T-helper 17 cell (primary cell): ENCODE measurements at regions not wholly inside any gene's neighbourhood (a gene's known extent, or its start where the extent isn't known, plus 50 kb on each side); places are given as distances from the start of the nearest gene placed in this dataset.

ENCODE experiments used
- ATAC-seq: fragments of 150-1000 bp; cut with Tn5 transposase; 2 replicates; pipeline ENCODE4 v1.10.0; 2021; ENCODE audit warnings: mild to moderate bottlenecking, moderate library complexity
- DNase-seq, 3 donors: peaks; one replicate each; pipeline versions ENCODE4 v3.0.0 to v3.0.0-alpha.2; 2020 to 2021
- H3K9me3 ChIP-seq: one replicate; pipeline ENCODE4 v1.7.0; 2013; ENCODE audit warnings: low read length, mild to moderate bottlenecking; ENCODE audit not compliant: control insufficient read depth, poor library complexity, severe bottlenecking
- H3K27ac Mint-ChIP-seq: one replicate; pipeline ENCODE4 v1.8.0; 2022; ENCODE audit warnings: mild to moderate bottlenecking, moderate library complexity, mixed read lengths
- H3K27me3 Mint-ChIP-seq: one replicate; pipeline ENCODE4 v1.8.0; 2022; ENCODE audit warnings: mixed read lengths
- H3K36me3 Mint-ChIP-seq: one replicate; pipeline ENCODE4 v1.8.0; 2022; ENCODE audit warnings: low read depth, mixed read lengths
- H3K4me1 Mint-ChIP-seq: one replicate; pipeline ENCODE4 v1.8.0; 2022; ENCODE audit warnings: mild to moderate bottlenecking, mixed read lengths
- H3K4me3 Mint-ChIP-seq: one replicate; pipeline ENCODE4 v1.8.0; 2022; ENCODE audit warnings: mild to moderate bottlenecking, moderate library complexity, mixed read lengths

DNA sequence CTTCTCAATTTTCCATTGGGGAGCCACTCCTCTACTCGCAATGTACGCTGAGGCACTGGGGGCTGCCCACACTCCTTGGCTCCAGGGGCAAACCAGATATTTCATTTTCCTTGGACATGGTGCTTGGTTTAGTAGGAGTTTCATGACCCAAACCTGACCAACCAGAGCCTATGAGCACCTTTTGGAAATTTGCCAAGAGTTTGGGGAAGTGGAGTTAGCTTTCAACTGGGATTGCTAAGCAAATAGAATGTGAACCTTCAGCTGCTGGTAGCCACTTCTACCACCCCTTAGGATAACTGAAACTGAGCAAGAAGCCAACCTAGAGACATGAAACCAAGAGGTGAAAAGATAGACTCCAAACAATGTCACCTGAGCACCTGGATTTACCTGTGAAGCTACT lies 74.9 kb upstream of the COL13A1 start:
- H3K36me3 Mint-ChIP-seq, result no peaks in the 10 kb centered on the region
- peaks cover 59% of the 10 kb centered on the region for H3K27me3 Mint-ChIP-seq
- peaks cover 2% of the 10 kb centered on the region for H3K4me1 Mint-ChIP-seq
- no peak overlapping the region for H3K27ac Mint-ChIP-seq
- no peak for DNase-seq
- H3K4me3 Mint-ChIP-seq, result no peak overlapping the region
- ATAC-seq, result no peak
- H3K9me3 ChIP-seq, result no peaks in the 10 kb centered on the region

DNA sequence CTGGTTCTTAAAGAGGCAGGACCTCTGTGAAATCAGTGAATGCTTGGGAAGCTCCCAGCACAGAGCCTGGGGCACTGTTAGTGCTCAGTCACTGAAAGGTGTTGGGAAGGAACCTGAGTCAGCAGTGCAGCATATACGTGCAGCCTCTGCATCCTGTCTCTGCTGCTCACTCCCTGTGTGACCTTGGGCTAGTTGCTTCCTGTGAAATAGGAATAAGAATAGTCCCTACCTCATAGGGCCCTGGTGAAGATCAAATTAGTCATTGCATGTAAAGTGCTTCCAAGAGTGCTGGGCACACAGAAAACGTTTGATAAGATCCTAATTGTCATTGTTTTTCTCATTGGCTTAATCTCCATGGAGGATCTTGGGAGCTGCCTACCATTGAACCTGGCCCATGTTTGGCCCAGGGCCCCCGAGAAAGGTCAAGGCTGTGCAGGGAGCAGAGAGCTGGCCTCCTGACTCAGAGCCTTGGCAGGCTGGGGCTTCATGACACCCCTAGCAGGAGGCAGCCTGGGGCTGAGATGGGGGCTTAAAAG lies 73.3 kb upstream of the COL13A1 start:
- H3K4me1 Mint-ChIP-seq, result peaks cover 4% of the 10 kb centered on the region
- DNase-seq (no peak), ATAC-seq (no peak)
- H3K4me3 Mint-ChIP-seq, result no peak overlapping the region
- H3K27me3 Mint-ChIP-seq, result peaks cover 53% of the 10 kb centered on the region
- no peak overlapping the region for H3K27ac Mint-ChIP-seq
- H3K9me3 ChIP-seq, result no peaks in the 10 kb centered on the region
- H3K36me3 Mint-ChIP-seq, result no peaks in the 10 kb centered on the region

DNA sequence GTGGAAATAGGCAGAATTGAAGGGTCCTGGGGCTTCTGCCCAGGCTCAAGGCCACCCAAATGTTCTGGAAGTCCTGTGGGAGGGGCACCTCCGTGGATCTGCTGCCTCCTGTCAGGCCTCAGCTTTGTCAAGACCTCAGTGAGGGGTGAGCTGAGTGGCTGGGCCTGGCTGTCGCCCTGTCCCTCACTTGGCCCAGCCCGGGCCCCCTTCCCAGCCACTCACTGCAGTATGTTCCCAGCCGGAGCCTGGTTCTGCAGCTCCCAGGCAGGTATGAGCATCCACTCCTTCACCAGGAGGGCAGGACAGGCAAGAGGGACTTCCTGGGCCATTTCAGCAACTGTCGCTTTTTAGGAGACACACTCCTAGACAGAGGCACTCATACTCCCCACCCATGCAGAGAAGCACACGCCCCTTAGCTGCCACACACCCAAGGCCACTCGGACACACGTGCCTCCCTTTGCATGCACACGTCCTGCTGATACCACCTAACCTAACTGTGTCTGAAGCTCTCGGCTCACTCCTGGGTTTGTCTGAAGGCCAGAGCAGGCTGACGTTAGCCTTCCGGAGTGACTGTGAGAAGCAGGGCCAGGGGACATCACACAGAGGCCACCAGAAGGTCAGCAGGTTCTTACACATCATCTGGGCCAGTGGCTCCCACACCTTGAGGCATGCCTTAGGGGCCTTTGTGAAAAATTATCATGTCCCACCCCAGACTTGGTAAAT lies 72.2 kb upstream of the COL13A1 start:
- H3K27ac Mint-ChIP-seq, result no peak overlapping the region
- H3K4me3 Mint-ChIP-seq, result no peak overlapping the region
- no peaks in the 10 kb centered on the region for H3K36me3 Mint-ChIP-seq

DNA sequence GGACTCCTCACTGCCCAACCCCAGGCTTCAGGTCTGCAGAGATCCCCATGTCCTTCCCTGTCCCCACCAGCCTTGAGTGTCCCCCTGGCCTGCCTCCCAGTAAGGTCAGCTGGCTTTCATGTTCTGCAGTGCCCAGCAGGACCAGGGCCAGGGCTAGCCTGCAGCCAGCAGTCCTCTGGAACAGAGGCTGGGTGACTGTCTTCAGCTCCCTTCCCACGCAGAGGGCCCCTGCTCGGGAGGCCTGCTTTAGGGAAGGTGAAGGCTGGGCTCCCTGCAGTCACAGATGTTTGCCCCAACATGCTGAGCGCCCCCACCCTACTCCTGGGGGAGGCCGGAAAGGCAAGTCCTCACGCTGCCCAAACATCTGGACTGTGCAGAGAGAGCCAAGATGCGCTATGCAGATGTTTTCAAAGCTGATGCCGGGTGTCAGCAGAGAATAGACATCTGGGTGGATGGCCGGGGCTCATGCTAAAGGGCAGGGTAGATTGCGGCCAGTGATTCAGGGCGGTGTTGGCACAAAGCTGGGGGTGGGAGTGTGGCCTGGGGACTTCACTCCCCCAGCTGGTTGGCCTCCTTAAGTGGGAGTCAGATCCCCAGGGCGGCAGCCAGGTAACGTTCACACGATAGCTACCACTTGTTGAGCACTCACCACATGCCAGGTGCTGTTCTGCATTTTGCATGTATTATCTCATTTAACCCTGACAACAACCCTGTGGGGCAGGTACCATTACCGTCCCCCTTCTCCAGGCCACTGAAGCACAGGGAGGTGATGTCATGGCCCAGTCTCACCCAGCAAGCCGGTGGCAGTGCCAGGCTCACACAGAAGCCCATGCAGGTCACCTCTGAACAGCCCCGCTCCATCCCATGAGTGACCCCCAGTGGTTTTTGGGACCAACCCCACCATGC lies 71.2 kb upstream of the COL13A1 start:
- ATAC-seq (no peak), DNase-seq (no peak)
- no peak overlapping the region for H3K4me3 Mint-ChIP-seq
- peaks cover 40% of the 10 kb centered on the region for H3K27me3 Mint-ChIP-seq
- H3K27ac Mint-ChIP-seq, result no peak overlapping the region
- no peaks in the 10 kb centered on the region for H3K9me3 ChIP-seq
- no peaks in the 10 kb centered on the region for H3K36me3 Mint-ChIP-seq
- peaks cover 9% of the 10 kb centered on the region for H3K4me1 Mint-ChIP-seq

More for the DNA sequence above, 72.2 kb upstream of the COL13A1 start:
- ATAC-seq (no peak), DNase-seq (no peak)
- H3K27me3 Mint-ChIP-seq, result peaks cover 47% of the 10 kb centered on the region
- no peaks in the 10 kb centered on the region for H3K9me3 ChIP-seq
- peaks cover 6% of the 10 kb centered on the region for H3K4me1 Mint-ChIP-seq

DNA sequence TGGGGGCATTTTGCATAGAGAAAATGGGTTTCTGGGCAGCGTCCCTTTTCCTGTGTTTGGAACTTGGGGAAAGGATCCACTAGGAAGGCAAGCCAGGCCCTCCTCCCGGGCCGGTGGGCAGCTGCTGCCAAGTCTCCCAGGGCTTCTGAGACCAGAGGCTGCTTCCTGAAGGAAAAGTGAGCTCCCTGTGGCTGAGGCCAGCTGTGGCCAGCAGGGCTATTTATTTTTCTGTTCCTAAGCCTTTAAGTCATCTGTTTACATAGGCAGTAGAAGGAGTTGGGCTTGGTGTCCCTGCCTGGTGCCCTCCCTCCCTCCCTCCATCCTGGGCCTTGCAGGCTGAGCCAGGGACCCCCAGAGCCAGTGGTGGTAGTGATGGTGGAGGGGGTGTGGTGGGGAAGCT lies 70.5 kb upstream of the COL13A1 start:
- no peak overlapping the region for H3K4me3 Mint-ChIP-seq
- ATAC-seq (no peak), DNase-seq (no peak)
- H3K27me3 Mint-ChIP-seq, result peaks cover 35% of the 10 kb centered on the region
- H3K9me3 ChIP-seq, result no peaks in the 10 kb centered on the region
- H3K36me3 Mint-ChIP-seq, result no peaks in the 10 kb centered on the region
- H3K27ac Mint-ChIP-seq, result no peak overlapping the region
- H3K4me1 Mint-ChIP-seq, result peaks cover 9% of the 10 kb centered on the region

DNA sequence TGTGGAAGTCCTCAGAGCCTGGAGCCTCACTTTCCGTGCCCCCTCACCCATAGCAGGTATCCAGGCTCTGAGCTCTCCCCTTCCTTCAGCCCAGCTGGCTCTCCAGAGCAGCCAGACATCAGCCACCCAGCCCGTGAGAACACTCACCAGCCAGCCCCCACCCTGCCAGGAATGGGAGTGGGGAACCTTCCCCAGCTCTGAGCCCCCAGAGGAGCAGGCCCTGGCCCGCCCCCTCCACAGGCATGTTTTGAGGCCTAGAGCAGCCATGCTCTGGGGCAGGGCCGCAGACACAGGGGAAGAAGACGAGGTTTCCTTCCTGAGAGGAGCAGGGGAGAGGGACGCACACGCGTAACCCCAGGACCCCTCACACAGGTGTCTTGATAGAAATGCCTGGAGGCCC lies 70.0 kb upstream of the COL13A1 start:
- Mint-ChIP-seq H3K27ac (no peak overlapping the region), H3K27me3 (peaks cover 30% of the 10 kb centered on the region), H3K4me3 (no peak overlapping the region), H3K36me3 (no peaks in the 10 kb centered on the region), H3K4me1 (peaks cover 9% of the 10 kb centered on the region)
- ATAC-seq (no peak), DNase-seq (no peak)
- H3K9me3 ChIP-seq, result no peaks in the 10 kb centered on the region

DNA sequence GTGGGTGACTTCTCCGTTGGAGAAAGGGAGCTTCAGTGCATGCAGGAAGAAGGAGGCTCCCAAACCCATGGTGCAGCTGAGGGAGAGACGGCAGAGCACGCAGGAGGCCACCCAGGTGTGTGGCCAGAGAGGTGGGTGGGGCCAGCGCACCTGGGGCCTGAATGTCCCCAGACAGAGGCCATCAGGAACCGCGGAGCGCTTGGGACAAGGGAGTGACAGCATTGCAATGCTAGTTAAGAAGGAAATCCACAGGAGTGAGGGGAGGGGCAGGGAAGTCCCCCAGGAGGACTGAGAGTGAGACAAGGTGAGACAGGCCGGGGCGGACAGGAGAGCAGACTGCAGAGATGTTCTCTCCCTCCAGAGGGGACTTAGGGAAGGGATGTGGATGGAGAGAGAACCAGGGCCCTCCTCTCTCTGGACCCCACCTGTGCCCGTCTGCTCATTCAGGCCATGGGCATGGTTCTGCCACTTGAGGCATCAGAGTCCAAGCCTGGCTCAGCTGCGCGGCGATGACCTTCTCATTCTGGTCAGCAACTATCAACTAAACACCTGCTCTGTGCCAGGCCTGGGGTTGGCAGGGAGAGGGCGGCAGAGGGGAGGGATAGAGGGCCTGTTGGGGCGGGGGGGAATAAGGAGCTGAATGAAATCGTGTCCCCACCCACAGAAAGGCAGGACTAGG lies 69.4 kb upstream of the COL13A1 start:
- H3K27me3 Mint-ChIP-seq, result peaks cover 25% of the 10 kb centered on the region
- no peaks in the 10 kb centered on the region for H3K36me3 Mint-ChIP-seq
- peaks cover 9% of the 10 kb centered on the region for H3K4me1 Mint-ChIP-seq
- no peak overlapping the region for H3K4me3 Mint-ChIP-seq
- DNase-seq, result no peak
- no peak for ATAC-seq
- H3K9me3 ChIP-seq, result no peaks in the 10 kb centered on the region
- no peak overlapping the region for H3K27ac Mint-ChIP-seq

DNA sequence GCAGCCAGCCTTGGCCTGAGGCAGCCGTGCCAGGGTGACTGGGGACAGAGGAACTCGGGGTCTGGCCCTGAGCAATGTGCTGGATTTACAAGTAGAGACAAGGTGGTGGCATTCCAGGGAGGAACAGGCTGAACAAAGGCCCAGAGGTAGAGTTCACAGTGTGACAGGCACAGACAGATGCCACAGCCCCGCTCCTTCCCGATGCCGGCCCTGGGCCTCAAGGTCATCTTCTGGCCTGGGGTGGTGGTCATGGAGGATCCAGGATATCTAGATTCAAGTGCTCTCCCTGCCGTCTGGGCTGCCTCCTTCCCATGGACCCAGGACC lies 68.9 kb upstream of the COL13A1 start:
- Mint-ChIP-seq H3K4me1 (peaks cover 9% of the 10 kb centered on the region), H3K4me3 (no peak overlapping the region), H3K27ac (no peak overlapping the region), H3K36me3 (no peaks in the 10 kb centered on the region), H3K27me3 (peaks cover 25% of the 10 kb centered on the region)
- DNase-seq (no peak), ATAC-seq (no peak)
- H3K9me3 ChIP-seq, result no peaks in the 10 kb centered on the region

DNA sequence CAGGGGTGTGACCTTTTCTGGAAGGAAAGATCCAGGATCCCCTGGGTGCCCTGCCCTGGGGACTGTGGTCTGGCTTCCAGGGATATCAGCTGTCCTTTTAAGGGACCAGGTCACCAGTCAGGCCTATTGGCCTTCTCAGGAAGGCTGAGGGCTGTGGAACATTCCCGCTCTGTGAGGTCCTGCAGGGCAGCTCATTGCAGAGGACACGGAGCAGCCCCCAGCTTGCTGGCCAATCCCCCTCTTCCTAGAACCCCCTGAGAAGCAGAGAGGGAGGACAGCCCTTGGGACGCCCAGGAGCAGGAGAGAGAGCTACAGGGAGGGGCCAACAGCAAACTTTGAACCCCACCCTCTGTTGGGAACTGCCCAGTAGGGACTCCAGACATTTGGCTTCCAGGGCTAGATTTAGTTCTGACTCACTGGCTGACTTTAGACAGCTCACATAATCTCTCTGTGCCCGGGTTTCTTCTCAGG lies 67.9 kb upstream of the COL13A1 start:
- Mint-ChIP-seq H3K27me3 (peaks cover 18% of the 10 kb centered on the region), H3K4me3 (no peak overlapping the region), H3K36me3 (no peaks in the 10 kb centered on the region), H3K4me1 (peaks cover 9% of the 10 kb centered on the region), H3K27ac (no peak overlapping the region)
- DNase-seq (no peak), ATAC-seq (no peak)
- H3K9me3 ChIP-seq, result no peaks in the 10 kb centered on the region

DNA sequence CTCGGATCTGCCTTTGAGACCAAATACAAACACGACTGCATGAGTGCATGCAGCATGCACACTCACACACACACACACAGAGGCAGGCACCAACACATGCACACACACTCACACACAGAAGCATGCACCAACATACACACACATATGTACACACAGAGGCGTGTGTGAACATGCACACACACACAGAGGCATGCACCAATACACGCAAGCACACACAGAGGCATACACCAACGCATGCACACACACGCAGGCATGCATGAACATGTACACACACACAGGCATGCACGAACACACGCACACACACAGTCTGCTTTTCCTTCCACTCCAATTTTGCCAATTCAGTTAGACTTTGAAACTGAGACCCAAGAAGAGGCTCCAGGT lies 67.3 kb upstream of the COL13A1 start:
- H3K4me1 Mint-ChIP-seq, result peaks cover 9% of the 10 kb centered on the region
- no peaks in the 10 kb centered on the region for H3K9me3 ChIP-seq
- ATAC-seq (no peak), DNase-seq (no peak)
- H3K27me3 Mint-ChIP-seq, result peaks cover 19% of the 10 kb centered on the region
- no peak overlapping the region for H3K27ac Mint-ChIP-seq
- H3K4me3 Mint-ChIP-seq, result no peak overlapping the region
- no peaks in the 10 kb centered on the region for H3K36me3 Mint-ChIP-seq

DNA sequence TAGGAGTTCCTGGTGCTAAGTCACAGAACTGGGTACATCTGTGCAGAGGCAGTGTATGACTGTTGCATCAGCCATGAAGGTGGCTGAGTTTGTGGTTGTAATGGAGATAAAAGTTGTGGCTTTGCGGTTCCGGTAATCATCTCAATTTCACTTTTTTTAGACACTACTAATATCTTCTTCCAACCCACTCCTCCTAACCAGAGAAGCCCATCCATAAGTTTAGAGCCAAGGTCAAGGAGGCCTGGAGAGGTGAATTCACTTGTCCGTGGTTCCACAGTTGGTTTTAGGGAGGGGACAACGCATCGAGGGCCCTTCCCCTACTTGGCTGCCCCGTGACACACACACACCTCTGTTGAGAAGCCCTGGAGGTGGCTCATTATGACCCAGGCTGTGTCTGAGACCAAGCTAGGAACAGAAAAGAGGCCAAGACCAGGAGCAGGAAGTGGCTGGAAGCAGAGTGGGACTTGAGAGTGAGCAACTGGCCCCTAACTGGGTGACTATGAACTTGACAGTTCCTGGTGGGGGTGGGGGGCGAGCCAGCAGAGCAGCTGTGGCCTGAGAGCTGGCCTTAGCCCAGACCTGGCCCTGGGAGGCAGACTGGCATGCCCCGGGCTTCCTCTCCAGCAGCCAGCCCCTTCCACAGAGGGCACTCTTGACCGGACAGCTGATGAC lies 66.8 kb upstream of the COL13A1 start:
- no peak for ATAC-seq
- H3K27me3 Mint-ChIP-seq, result peaks cover 19% of the 10 kb centered on the region
- H3K4me3 Mint-ChIP-seq, result no peak overlapping the region
- no peak for DNase-seq
- no peaks in the 10 kb centered on the region for H3K9me3 ChIP-seq
- no peak overlapping the region for H3K27ac Mint-ChIP-seq
- peaks cover 9% of the 10 kb centered on the region for H3K4me1 Mint-ChIP-seq
- no peaks in the 10 kb centered on the region for H3K36me3 Mint-ChIP-seq

DNA sequence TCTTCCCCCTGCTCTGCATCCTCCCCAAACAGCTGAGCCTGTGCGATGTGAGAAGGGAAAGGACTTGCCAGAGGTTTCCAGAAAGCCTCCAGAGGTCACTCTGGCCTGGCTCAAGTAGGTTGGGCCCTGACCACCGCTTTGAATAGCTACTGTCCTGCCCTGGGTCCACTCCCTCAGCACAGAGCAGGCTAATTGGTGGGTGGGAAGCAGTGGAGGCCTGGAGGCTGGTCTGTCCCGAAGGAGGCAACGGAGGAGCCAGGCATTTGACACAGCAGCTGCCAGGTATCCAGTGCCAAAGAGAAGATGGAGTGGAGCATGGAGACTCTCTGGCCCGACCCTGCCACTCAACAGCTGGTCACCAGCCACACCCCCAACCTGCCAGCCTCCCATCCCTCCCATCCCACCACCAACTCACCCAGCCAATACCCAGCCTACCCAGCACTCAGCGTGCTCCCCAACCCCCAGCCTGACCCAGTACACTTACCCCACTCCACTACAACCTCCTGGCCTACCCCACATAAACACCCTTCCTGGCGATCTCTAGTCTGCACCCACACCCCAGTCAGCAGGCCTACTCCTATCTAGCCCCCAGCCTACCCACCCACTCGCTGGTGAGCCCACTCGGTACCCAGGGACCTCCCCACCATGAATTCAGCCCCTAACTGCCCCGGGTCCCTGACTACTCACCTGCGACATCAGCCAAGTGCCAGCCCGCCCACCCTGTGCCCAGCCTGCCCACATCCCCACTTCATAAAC lies 64.6 kb upstream of the COL13A1 start:
- no peak overlapping the region for H3K27ac Mint-ChIP-seq
- H3K9me3 ChIP-seq, result no peaks in the 10 kb centered on the region
- H3K4me1 Mint-ChIP-seq, result peaks cover 12% of the 10 kb centered on the region
- ATAC-seq, result no peak
- H3K4me3 Mint-ChIP-seq, result no peak overlapping the region
- peaks cover 32% of the 10 kb centered on the region for H3K27me3 Mint-ChIP-seq
- no peaks in the 10 kb centered on the region for H3K36me3 Mint-ChIP-seq
- no peak for DNase-seq
